WTC11 (cell line): ENCODE measurements at regions not wholly inside any gene's neighbourhood (a gene's known extent, or its start where the extent isn't known, plus 50 kb on each side); places are given as distances from the start of the nearest gene placed in this dataset.
A peak's percentile ranks its signal among the peaks of the same experiment; 100 is the strongest.

ENCODE experiments used
- ATAC-seq: fragments of 200-7000 bp; cut with Tn5 transposase; 2 replicates; pipeline ENCODE4 v1.10.0; 2021; ENCODE audit warnings: mild to moderate bottlenecking, moderate library complexity
- CTCF ChIA-PET: fragments of 300-600 bp; sonication (Branson Sonifier 250); formaldehyde crosslinking; loops from one replicate; lab custom pipeline; 2021; ENCODE audit warnings: antibody characterized with exemption; lab: Charles Lee
- POLR2A ChIA-PET: fragments of 350-600 bp; sonication (Branson Sonifier 250); formaldehyde crosslinking; loops from one replicate; lab custom pipeline; 2021; ENCODE audit warnings: antibody characterized with exemption; lab: Charles Lee
- DNase-seq: peaks from one replicate; pipeline ENCODE4 v3.0.0; 2021; ENCODE audit warnings: low spot score
- H3K27ac Mint-ChIP-seq: 2 replicates; pipeline ENCODE4 v1.8.0; 2021; ENCODE audit warnings: mixed read lengths
- H3K27me3 Mint-ChIP-seq: 2 replicates; pipeline ENCODE4 v1.8.0; 2021; ENCODE audit warnings: low read depth, mild to moderate bottlenecking, moderate library complexity, mixed read lengths
- H3K36me3 Mint-ChIP-seq: 2 replicates; pipeline ENCODE4 v1.8.0; 2021; ENCODE audit warnings: mixed read lengths
- H3K4me1 Mint-ChIP-seq: 2 replicates; pipeline ENCODE4 v1.8.0; 2022; ENCODE audit warnings: mixed read lengths
- H3K4me3 Mint-ChIP-seq: 2 replicates; pipeline ENCODE4 v1.8.0; 2021; ENCODE audit warnings: mild to moderate bottlenecking, moderate library complexity, mixed read lengths
- H3K9me3 Mint-ChIP-seq: 2 replicates; pipeline ENCODE4 v1.8.0; 2021; ENCODE audit warnings: mixed read lengths
- AR ChIP-seq: fragments of 250-450 bp; sonication (Bioruptor Pico); IDR thresholded peaks from 2 replicates; pipeline ENCODE4 v1.9.0; 2021; ENCODE audit warnings: mild to moderate bottlenecking
- ATF3 ChIP-seq: sonication (generic); formaldehyde crosslinking; conservative IDR thresholded peaks from 2 replicates; pipeline ENCODE4 v1.8.1; 2022; ENCODE audit warnings: mild to moderate bottlenecking, missing genetic modification reagents
- CBFB ChIP-seq: sonication (generic); formaldehyde crosslinking; IDR thresholded peaks from 2 replicates; pipeline ENCODE4 v1.8.1; 2022; ENCODE audit warnings: mild to moderate bottlenecking, low read depth, missing genetic modification reagents
- E2F5 ChIP-seq: sonication (generic); formaldehyde crosslinking; IDR thresholded peaks from 2 replicates; pipeline ENCODE4 v1.8.1; 2022; ENCODE audit warnings: mild to moderate bottlenecking, moderate library complexity, missing genetic modification reagents
- ESRRA ChIP-seq: sonication (generic); formaldehyde crosslinking; IDR thresholded peaks from 2 replicates; pipeline ENCODE4 v1.8.1; 2022; ENCODE audit warnings: mild to moderate bottlenecking, missing genetic modification reagents, borderline replicate concordance
- MAX ChIP-seq: sonication (generic); formaldehyde crosslinking; IDR thresholded peaks from 2 replicates; pipeline ENCODE4 v1.8.0; 2022; ENCODE audit warnings: mild to moderate bottlenecking, missing genetic modification reagents
- NFYB ChIP-seq: sonication (generic); formaldehyde crosslinking; conservative IDR thresholded peaks from 2 replicates; pipeline ENCODE4 v1.8.0; 2022; ENCODE audit warnings: low read depth, missing genetic modification reagents
- NR2C2 ChIP-seq: sonication (generic); formaldehyde crosslinking; IDR thresholded peaks from 2 replicates; pipeline ENCODE4 v1.8.0; 2022; ENCODE audit warnings: mild to moderate bottlenecking, missing genetic modification reagents
- SMAD4 ChIP-seq: sonication (generic); formaldehyde crosslinking; IDR thresholded peaks from 2 replicates; pipeline ENCODE4 v1.8.0; 2022; ENCODE audit warnings: mild to moderate bottlenecking, missing genetic modification reagents
- STAT6 ChIP-seq: sonication (generic); formaldehyde crosslinking; conservative IDR thresholded peaks from 2 replicates; pipeline ENCODE4 v1.8.1; 2023; ENCODE audit warnings: mild to moderate bottlenecking, low read depth, missing genetic modification reagents, moderate library complexity
- TCF7 ChIP-seq: sonication (generic); formaldehyde crosslinking; IDR thresholded peaks from 2 replicates; pipeline ENCODE4 v1.8.0; 2022; ENCODE audit warnings: mild to moderate bottlenecking, low read depth, missing genetic modification reagents, moderate library complexity
- ZBTB21 ChIP-seq: sonication (generic); formaldehyde crosslinking; IDR thresholded peaks from 2 replicates; pipeline ENCODE4 v1.8.1; 2023; ENCODE audit warnings: mild to moderate bottlenecking, missing genetic modification reagents, borderline replicate concordance
- ZBTB43 ChIP-seq: sonication (generic); formaldehyde crosslinking; IDR thresholded peaks from 2 replicates; pipeline ENCODE4 v1.8.1; 2023; ENCODE audit warnings: mild to moderate bottlenecking, missing genetic modification reagents
- ZNF263 ChIP-seq: sonication (generic); formaldehyde crosslinking; IDR thresholded peaks from 2 replicates; pipeline ENCODE4 v1.8.1; 2022; ENCODE audit warnings: low read depth, mild to moderate bottlenecking, moderate library complexity, missing genetic modification reagents
- ZNF416 ChIP-seq: fragments of 250-450 bp; sonication (Bioruptor Pico); IDR thresholded peaks from 2 replicates; pipeline ENCODE4 v1.9.0; 2021; ENCODE audit warnings: mild to moderate bottlenecking, inconsistent platforms
- ZNF425 ChIP-seq: fragments of 250-450 bp; sonication (Bioruptor Pico); conservative IDR thresholded peaks from 2 replicates; pipeline ENCODE4 v1.9.0; 2021; ENCODE audit warnings: mild to moderate bottlenecking

- no peak for TF ChIP-seq AR
- no peak for TF ChIP-seq TCF7 (CRISPR knock-in tag)
- TF ChIP-seq, all 79 proteins: peak for 0
Measured at GRCh38 chr9:14538526-14538925, 154.7 kb downstream of the ZDHHC21 start (continued).

GRCh38 chr9:14535161-14535955 lies 157.9 kb downstream of the ZDHHC21 start:
- POLR2A ChIA-PET: no interaction called here
- H3K36me3 Mint-ChIP-seq: no peaks in the 10 kb centered on the region
- H3K27ac Mint-ChIP-seq: peak overlapping the region; percentile 42
- H3K9me3 Mint-ChIP-seq: peaks cover 4% of the 10 kb centered on the region; the same call in 1 of the 2 replicates
- DNase-seq (no peak), ATAC-seq (no peak)
- CTCF ChIA-PET: interaction anchor here (0.7 to 2.0 kb wide), 4 partner anchors 12 to 117 kb away, joined by 3 to 5 read pairs (median 4); no protein-coding TSS in a partner anchor
- TF ChIP-seq ESRRA (CRISPR knock-in tag) (no peak), AR (no peak), SMAD4 (no peak), ZNF263 (CRISPR knock-in tag) (no peak), E2F5 (CRISPR knock-in tag) (no peak), ZBTB21 (CRISPR knock-in tag) (no peak), ATF3 (no peak)
- H3K27me3 Mint-ChIP-seq: peaks cover 2% of the 10 kb centered on the region; the same call in 1 of the 2 replicates
- H3K4me3 Mint-ChIP-seq: no peak overlapping the region
- H3K4me1 Mint-ChIP-seq: peaks cover 64% of the 10 kb centered on the region

- DNase-seq: no peak
- no peaks in the 10 kb centered on the region for H3K9me3 Mint-ChIP-seq
- ATAC-seq: peak; percentile 26
- H3K4me1 Mint-ChIP-seq: peaks cover 74% of the 10 kb centered on the region
- ChIA-PET CTCF (interaction anchor here (2.0 kb wide), 1 partner anchor 13 kb away, joined by 5 read pairs; no protein-coding TSS in a partner anchor), POLR2A (no interaction called here)
- H3K4me3 Mint-ChIP-seq: no peak overlapping the region
- no peak overlapping the region for H3K27ac Mint-ChIP-seq
- peaks cover 2% of the 10 kb centered on the region; the same call in 1 of the 2 replicates for H3K27me3 Mint-ChIP-seq
- H3K36me3 Mint-ChIP-seq: no peaks in the 10 kb centered on the region
- no peak for TF ChIP-seq NFYB (CRISPR knock-in tag)
- no peak for TF ChIP-seq ZNF425
- no peak for TF ChIP-seq STAT6 (CRISPR knock-in tag)
- no peak for TF ChIP-seq ZBTB43
- no peak for TF ChIP-seq NR2C2 (CRISPR knock-in tag)
- no peak for TF ChIP-seq CBFB (CRISPR knock-in tag)
- TF ChIP-seq ESRRA (CRISPR knock-in tag): no peak
- no peak for TF ChIP-seq MAX (CRISPR knock-in tag)
- no peak for TF ChIP-seq ZNF416 (CRISPR knock-in tag)
Measured at GRCh38 chr9:14533867-14534640, 159.2 kb downstream of the ZDHHC21 start.
